A204.1 (cell line): ENCODE measurements at regions not wholly inside any gene's neighbourhood (a gene's known extent, or its start where the extent isn't known, plus 50 kb on each side); places are given as distances from the start of the nearest gene placed in this dataset.
"Not testable (repeated sequence)": the region's sequence is repeated elsewhere in the genome, so short reads cannot be mapped to it uniquely, and the experiment has no call there.

Experiments used
- FAIRE-seq: peaks from 2 replicates; lab custom pipeline; 2012; peaks lifted over from hg19 to GRCh38; lab: Jason Lieb, UNC

DNA sequence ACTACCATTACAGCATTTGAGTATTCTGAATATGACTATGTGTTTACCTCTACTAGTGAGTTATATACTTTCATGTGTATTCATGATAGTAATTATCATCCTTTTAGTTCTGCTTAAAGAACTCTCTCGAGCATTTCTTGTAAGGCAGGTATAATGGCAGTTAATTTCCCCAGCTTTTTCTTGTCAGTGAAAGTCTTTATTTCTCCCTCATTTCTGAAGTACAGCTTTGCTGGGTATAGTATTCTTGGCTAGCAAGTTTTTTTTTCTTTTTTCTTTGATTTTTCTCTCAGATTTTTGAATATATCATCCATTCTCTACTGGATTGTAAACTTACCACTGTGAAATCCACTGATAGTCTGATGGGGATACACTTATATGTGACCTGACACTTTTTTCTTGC, 165.9 kb upstream of the ARHGAP5 start:
- FAIRE-seq = no peak

GRCh38 chr14:31913370-31913769, 163.7 kb upstream of the ARHGAP5 start:
- no peak for FAIRE-seq

GRCh38 chr14:31918289-31918688, 158.8 kb upstream of the ARHGAP5 start:
- FAIRE-seq = not testable (repeated sequence)

GRCh38 chr14:31920001-31920400, 157.1 kb upstream of the ARHGAP5 start:
- FAIRE-seq = no peak

DNA sequence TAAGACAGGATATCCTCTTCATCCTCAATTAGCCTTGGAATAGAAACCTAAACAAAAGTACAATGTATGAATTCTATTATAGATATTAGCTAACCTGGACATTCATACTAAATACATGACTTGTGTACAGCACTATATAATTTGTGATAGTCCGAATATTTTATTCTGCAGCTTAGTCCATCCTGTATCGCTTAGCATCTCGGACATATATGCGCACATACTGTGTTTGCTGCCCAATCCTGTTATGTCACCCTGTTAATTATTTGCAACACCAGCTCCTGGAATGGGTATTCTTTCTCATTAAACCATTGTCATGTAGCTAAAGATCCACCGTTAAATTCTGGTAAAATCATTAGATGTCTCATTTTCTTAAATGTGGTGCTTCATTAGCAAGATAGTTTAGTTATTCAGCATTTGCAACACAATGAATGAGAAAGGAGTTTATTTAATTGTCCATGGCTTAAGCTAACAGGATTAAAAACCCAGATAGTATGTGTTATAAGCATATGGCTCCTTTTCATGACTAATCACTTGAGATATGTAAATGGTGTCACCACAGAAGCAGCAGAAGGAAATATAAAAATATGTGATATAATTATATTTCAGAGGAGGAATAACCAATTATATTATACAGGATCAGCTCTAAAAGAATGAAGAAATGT, 156.0 kb upstream of the ARHGAP5 start:
- FAIRE-seq = no peak

GRCh38 chr14:31921721-31922120, 155.4 kb upstream of the ARHGAP5 start:
- no peak for FAIRE-seq

DNA sequence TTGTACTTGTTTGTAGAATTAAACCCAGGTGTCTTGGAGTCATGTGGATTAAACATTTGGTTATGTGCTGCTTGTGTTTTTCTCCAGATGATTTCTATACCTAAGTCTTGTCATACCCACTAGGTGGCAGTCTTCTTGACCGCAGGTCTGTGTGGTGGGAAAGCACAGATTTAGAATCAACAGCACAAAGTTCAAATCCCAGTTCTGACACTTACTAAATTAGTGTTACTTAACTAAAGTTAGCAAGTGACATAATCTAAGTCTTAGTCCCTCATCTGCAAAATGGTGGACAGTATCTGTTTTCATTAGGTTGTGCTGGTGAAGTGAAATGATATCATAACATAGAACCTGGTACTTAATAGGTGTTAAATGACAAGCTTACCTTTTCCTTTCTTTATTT, 151.0 kb upstream of the ARHGAP5 start:
- FAIRE-seq = peak; percentile 74

DNA sequence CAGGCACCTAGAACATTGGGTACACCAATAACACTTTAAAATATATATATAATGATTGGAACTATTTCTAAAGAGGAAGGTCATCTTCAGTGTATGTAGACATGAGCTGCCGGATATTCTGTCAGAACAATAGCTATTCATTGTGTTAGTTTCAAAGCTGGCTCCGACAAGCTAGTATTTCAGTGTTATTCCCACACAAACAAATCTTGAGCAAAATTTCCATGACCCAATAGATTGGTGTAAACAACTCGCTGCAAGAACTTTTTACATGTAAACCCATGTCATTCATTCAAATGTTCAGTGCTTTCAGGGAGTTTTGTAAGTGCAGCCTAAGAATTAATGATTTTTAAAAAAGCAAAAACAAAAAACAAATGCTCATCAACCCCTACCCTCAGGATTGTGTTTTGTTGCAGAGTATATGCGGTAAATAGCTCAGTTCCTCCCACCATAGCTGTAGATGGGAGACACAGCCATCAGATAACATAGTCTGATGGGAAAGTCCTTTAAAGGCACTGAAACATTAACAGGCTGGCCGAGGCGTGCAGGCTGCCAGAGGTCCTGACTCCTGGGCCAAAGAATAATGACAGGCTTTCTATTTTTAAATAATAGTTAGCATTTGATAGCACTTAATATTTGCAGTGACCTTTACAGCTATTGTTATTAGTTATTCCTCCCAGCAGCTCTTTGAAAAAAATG, 150.3 kb upstream of the ARHGAP5 start:
- no peak for FAIRE-seq

- FAIRE-seq = no peak
Measured at GRCh38 chr14:31927348-31927832, 149.7 kb upstream of the ARHGAP5 start.

DNA sequence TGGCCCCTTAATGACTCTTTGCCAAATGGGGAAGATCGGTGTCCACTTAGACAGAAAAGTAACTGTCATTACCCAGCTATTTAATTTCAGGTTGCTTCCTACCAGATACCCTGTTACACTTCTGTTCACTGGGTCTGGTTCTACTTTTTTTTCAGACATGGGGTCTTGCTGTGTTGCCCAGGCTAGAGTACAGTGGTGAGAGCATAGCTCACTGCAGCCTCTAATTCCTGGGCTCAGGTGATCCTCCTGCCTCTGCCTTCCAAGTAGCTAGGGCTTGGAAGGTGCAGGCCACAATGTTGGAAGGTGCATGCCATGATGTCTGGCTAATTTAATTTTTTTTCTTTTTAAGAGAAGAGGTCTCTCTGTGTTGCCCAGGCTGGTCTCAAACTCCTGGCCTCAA, 147.0 kb upstream of the ARHGAP5 start:
- FAIRE-seq = no peak

DNA sequence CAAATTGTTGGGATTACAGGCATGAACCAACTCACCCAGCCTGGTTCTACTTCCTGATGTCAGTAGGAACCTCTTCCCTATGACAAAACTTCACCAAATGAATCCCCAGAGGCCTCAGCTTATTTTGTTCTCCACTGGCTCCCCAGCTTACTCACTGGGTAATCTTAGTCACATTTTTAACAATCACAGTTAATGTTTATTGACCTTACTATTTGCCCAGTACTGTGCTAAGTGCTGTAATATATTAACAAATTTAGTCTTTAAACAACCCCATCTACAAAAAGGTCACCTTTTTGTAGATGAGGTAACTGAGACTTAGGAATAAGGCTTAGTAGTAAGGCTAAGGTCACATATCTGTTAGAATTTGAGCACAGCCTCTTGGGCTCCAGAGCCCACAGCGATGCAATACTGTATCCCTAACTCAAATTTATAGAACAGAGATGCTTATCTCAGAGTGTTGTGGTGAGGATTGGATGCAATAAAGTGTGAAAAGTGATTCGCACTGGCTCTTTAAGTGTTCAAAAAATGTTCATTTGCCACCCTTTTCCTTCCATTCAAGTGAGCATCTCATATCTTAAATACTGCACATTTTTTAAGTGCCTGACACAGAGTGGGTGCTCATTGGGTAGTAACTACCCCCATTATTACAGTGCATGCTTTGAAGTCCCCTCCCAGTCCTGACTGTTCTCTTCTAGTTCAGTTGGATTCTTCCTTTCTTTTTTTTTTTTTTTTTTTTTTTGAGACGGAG, 146.4 kb upstream of the ARHGAP5 start:
- no peak for FAIRE-seq

DNA sequence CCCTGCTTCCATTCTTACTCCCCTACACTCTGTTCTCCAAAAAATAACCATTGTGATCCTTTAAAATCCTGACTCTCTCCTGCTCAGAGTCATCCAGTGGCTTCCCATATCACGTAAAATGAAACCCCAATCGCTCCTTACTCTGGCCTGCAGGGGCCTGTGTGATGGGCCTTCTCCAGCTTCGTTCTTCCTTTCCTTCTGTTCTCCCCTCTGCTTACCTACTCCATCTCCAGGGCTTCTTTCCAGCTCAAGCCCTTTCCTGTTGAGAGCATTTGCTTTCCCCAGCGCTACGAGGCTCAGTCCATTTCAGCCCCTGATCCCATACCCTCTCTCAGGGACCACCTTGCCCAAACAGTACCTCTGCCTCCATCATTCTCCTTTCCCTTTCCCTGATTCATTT, 144.4 kb upstream of the ARHGAP5 start:
- no peak for FAIRE-seq

DNA sequence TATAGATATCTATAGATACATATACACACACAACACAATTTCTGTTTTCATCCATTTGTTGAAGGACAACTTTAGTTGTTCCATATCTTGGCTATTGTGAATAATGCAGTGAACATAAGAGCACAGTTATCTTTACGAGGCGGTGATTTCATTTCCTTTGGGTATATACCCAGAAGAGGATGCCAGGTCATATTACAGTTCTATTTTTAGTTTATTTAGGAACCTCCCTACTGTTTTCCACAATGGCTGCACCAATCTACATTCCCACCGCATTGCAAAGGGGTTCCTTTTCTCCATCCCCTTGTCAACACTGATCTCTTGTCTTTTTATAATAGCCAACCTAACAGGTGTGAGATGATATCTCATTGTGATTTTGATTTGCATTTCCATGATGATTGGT, 143.4 kb upstream of the ARHGAP5 start:
- FAIRE-seq = no peak

GRCh38 chr14:31934767-31935266, 142.3 kb upstream of the ARHGAP5 start:
- no peak for FAIRE-seq

DNA sequence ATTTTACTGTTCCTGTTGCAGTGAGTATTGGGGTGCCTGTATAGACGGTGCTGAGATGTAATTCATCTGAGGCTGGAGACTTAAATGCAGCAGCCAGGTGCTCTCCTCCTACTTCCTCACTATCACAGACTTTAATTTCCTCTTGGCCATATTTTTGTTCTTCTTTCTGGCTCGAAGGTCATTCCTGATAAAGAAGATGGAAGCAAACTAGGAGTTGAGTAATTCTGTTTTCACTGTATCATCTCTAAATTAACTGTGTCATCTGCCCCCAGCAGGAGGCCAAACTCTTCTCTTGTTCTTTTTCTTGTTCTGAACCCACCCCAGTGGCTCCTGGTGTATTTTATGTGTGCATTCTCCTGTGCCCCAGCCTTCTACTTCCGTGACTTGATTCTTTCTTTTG, 141.7 kb upstream of the ARHGAP5 start:
- no peak for FAIRE-seq

- FAIRE-seq = no peak
Measured at GRCh38 chr14:31936115-31936514, 141.0 kb upstream of the ARHGAP5 start.

DNA sequence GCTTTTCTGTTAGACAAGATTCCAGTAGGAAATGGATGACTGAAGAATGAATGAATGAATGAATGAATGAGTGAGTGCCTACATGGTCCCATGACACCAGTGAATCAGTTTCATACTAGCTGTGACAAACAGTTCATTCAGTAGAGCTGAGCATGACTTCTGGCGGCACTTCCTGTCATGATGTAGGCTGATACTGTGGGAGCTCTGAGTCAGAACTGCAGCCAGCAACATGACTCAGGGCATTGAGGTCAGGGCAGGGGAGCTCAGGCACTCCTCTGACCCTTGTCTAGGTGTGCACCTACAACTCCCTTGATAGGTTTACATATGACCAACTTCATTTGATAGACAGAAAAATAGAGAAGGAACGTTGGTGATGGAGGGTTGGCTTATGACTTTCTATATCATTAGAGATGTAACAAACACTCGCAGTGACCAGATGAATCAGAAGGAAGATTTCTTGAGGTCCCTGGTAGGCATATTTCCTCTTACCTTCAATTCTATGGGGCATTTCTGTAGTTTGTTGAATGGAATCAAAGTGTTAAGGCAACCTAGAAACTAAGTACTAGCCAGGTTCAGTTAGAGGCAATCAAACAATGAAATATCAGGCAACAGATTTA, 139.3 kb upstream of the ARHGAP5 start:
- no peak for FAIRE-seq

DNA sequence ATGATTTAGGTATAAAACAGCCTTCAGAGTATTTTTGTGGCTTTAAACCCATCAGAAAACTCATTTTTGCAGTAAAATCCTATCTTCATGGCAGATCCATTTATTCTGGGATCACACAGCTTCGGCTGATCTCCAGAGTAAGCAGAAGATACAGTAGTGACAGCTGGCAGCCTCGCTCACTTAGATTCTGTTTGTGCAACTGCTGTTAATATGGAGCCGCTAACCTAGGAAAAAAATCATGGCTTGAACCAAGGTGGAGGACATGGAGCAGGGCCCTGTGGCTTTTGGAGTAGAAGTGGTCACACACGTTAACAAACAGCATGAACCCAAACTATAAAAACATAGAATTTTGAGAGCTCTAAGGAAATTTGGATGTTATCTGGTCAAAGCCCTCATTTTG, 137.2 kb upstream of the ARHGAP5 start:
- no peak for FAIRE-seq

DNA sequence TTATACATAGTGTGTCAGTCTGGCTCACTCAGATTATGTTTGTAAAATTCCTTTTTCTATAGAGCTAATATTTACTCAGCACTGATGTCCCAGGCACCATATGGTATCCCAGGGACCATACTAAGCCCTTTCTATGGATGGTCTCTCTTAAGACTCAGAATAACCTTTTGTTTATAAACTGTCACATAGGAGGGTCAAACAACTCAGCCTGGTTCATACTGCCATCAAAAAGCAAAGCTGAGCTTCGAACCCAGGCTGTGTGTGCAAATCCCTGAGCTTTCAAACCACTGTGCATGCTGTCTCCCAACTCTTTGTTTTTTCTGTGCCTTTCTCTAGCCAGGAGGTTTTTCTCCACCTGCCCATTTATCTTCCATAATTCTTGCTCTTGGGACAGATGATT, 135.6 kb upstream of the ARHGAP5 start:
- no peak for FAIRE-seq

DNA sequence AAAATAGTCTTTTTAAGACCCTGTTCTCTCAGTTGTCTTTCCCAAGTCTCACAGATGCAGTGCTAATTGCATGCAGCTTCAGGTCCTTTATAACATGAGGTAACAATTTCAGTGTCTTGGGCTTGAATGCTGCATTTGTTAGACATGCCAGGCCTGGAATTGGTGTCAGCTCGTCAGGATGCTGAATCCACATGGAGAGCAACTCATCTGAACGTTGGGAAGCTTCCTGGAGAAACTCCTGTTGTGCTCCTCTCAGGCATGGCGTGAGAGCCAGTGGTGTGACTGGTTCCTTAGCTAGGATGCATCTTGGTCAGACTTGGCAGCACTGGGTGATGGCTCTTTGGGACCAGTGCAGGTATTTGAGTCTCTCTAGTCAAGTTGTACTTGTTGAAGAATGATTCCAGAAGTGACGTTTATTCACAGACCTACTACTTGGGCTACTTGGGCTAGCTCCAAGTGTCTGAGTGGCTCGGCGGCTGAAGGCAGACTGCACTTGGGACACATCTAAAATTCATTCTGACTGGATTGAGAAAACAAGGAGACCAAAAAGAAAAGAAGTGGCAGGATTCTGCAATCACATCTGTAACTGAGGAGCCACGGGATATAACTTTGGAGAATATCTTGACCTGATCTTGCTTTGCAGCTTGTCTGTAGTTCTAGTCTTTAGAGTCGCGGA, 134.8 kb upstream of the ARHGAP5 start:
- no peak for FAIRE-seq

- FAIRE-seq = no peak
Measured at GRCh38 chr14:31943217-31943799, 133.8 kb upstream of the ARHGAP5 start.

DNA sequence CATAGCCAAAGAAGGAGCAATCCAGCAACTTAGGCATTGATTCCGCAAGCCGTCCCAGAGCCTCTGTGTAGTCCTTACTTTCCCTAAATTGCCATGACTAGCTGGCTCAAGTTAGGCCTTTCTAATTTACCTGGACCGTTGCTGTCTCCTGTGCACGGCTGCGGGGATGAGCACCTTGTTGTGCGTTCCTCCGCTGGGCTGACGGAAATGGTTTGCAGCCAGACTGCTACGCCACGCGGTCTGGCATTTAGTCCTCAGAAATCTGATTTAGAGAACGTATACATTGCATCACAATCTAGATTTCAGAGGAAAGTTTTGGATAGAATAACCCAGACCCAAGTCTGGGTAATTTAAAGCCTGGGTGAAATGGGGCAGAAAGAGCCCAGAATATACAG, 133.2 kb upstream of the ARHGAP5 start:
- no peak for FAIRE-seq
